Fibroblast of the aortic adventitia (primary cell): ENCODE measurements at regions not wholly inside any gene's neighbourhood (a gene's known extent, or its start where the extent isn't known, plus 50 kb on each side); places are given as distances from the start of the nearest gene placed in this dataset.
"Not testable (repeated sequence)": the region's sequence is repeated elsewhere in the genome, so short reads cannot be mapped to it uniquely, and the experiment has no call there.

Source experiments
- DNase-seq: peaks from one replicate; pipeline ENCODE4 v3.0.0-alpha.2; 2010; ENCODE audit warnings: low read depth
- H3K4me3 ChIP-seq: 2 replicates; pipeline ENCODE4 v1.5.1; 2011; ENCODE audit warnings: low read depth, mild to moderate bottlenecking, control low read depth, low read length, moderate library complexity
- TF ChIP-seq, protein P1 (sequence below): IDR thresholded peaks from 2 replicates; pipeline ENCODE4 v1.5.1; 2011; ENCODE audit warnings: mild to moderate bottlenecking, low read length, control low read depth, inconsistent platforms; ENCODE audit not compliant: insufficient read depth

DNA sequence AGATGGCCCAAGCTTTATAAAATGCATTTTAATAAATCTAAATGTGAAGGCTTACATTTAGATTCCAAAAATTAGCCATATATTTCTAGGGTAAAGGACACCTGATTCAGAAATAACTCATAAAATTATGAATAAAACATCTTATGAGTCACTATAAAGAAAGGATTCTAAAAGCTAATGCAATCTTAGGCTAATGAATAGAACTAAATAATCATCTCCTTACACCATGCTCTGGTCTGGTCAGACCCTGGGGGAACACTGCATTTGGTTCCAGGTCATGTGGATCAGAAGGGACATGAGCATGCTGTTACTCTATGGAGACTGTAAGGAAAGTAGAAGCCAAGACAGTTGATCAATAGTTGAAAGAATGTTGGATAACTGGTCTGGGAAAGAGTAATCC, 370.4 kb downstream of the NDFIP2 start:
- H3K4me3 ChIP-seq = no peak overlapping the region
- no peak for DNase-seq
- TF ChIP-seq, protein P1, sequence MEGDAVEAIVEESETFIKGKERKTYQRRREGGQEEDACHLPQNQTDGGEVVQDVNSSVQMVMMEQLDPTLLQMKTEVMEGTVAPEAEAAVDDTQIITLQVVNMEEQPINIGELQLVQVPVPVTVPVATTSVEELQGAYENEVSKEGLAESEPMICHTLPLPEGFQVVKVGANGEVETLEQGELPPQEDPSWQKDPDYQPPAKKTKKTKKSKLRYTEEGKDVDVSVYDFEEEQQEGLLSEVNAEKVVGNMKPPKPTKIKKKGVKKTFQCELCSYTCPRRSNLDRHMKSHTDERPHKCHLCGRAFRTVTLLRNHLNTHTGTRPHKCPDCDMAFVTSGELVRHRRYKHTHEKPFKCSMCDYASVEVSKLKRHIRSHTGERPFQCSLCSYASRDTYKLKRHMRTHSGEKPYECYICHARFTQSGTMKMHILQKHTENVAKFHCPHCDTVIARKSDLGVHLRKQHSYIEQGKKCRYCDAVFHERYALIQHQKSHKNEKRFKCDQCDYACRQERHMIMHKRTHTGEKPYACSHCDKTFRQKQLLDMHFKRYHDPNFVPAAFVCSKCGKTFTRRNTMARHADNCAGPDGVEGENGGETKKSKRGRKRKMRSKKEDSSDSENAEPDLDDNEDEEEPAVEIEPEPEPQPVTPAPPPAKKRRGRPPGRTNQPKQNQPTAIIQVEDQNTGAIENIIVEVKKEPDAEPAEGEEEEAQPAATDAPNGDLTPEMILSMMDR = no peak

DNA sequence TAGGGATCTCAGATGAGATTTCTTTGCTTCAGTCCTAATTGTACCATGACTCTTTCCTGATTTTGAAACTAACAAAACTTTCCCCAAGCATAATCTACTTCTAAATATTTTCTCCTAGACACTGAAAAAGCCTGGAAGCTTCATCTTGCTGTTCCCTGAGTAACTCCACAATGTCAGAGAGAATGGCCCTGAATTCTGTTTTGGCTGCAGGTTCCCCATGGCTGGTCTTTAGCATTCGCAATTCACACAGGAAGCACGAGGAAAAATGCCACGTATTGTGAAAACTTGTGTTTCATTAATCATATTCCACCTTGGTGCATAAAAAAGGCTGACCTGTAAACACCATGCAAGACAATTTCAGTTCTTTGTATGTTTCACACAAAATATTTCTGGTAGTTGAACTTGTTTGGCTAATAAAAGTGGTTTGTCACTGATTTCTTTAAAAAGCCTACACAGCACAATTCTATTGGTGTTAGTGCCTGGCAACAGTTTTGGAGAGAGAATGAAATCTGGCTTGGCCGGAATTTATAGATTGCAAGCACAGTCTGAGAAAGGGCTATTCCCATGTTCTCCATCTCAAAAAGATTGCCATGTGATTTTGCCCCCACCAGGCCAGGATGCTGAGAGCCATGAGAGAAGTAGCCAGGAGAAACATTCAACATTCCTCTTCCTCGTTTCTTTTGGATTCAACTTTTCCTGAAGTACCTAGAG, 367.1 kb downstream of the NDFIP2 start:
- no peak overlapping the region for H3K4me3 ChIP-seq
- TF ChIP-seq, protein P1 = no peak
- DNase-seq = peak; percentile 19

DNA sequence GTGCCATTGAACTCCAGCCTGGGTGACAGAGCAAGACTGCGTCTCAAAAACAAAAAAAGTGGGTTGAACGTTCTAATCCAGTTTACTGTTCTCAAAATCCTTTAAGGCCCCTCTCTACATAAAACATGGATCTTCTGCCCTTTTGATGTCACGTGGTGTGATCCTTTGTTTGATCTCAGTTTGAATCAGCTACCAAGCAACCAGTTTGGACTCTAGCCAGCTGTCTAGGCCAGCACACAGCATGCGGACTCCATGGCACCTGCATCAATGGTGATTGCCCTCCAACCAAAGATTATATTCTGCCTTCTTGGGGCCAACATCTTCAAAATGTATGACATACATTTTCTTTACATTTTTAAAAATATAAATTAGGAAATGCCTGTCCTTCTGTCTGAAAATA, 365.4 kb downstream of the NDFIP2 start:
- DNase-seq = no peak
- no peak overlapping the region for H3K4me3 ChIP-seq
- TF ChIP-seq, protein P1 = no peak

DNA sequence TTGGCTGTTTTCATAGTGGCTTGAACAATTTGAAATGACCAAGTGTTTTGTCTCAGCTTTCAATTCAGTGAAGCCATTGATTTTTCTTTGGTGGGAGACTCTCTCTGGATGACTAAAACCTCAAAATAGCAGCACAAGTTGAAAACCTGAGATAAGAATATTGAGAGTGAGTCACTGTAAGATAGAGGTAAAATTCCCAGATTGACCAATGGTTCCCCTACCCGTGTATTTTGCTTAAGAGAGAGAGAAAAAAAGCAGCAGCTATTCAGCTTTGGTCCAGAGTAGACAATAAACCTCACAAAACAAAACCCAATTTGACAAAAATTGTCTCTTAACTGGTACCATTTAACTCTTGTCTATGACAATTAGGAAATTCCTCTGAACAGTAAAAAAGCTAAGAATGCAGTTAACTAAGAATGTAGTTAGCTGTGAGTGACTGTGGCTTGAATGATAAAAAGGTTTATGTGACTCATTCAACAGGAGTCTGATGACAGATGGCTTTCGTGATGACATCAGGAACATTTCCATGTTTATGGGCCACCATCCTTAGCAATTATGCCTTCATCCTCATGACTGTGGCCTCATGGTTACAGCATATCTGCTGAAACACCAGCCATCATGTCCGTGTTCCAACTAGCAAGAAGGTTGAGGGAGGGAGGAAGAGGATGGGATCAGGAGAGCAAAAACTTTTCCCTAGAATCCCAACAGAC, 356.9 kb downstream of the NDFIP2 start:
- TF ChIP-seq, protein P1 = no peak
- no peak overlapping the region for H3K4me3 ChIP-seq
- peak; percentile 70 for DNase-seq

DNA sequence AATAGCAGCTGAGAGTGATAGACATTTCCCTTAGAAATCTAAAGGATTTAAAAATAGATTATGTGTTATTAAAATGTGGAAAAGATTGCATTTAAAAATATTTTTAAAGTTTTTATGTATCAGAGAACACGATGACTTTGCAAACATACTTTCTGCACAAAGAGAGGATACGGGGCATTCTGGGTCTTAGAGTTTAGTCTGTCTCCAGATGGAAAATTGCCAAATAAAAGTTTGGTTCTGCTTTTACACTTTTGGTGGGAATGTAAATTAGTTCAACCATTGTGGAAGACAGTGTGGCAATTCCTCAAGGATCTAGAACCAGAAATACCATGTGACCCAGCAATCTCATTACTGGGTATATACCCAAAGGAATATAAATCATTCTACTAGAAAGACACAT, 355.2 kb downstream of the NDFIP2 start:
- DNase-seq, H3K4me3 ChIP-seq: not testable (repeated sequence)

DNA sequence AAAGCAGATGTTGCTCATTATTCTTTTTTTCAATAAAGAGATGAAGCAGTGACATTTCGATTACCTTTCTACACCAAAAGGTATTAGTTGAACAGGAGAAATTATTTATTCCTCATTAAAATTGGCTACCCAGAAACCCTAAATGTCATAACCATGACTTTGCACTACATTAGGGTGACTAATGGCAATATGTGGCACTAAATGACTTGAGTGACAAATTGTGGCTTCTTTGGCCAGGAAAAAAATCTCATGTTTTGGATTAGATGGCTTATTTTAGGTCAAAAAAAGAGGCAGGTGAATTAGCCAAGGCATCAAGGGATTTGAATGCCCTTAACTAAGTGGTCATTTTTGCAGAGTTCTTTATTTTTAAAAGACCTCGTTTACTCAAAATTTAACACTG, 353.9 kb downstream of the NDFIP2 start:
- no peak overlapping the region for H3K4me3 ChIP-seq
- TF ChIP-seq, protein P1 = no peak
- no peak for DNase-seq

DNA sequence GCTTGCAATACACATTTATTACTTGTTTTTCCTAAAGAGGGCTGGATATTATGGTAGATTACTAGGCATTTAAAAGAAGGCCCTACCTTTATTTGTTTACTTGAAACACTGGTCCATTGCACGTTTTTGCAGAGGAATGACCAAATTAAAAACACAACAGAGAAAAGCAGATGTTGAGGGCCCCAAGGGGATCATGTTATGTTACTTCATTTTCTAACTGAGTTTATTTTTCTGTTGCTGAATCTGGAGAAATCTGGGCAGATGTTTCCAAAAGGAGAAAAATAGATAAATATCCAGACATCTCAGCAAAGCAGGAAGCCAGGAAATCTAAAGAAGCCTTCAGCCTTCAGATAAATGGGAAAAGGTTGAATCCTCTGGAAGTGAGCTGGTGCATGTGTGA, 353.0 kb downstream of the NDFIP2 start:
- H3K4me3 ChIP-seq = no peak overlapping the region
- TF ChIP-seq, protein P1 = no peak
- DNase-seq = no peak
